Mesendoderm (in vitro differentiated cells): ENCODE measurements at regions not wholly inside any gene's neighbourhood (a gene's known extent, or its start where the extent isn't known, plus 50 kb on each side); places are given as distances from the start of the nearest gene placed in this dataset.

Experiments used
- DNase-seq: peaks from one replicate; pipeline ENCODE4 v3.0.0; 2013
- H2AK5ac ChIP-seq: 2 replicates; pipeline ENCODE4 v1.6.1; 2013; ENCODE audit warnings: low read length, inconsistent platforms
- H2BK120ac ChIP-seq: 2 replicates; pipeline ENCODE4 v1.6.1; 2013; ENCODE audit warnings: low read depth, mild to moderate bottlenecking, low read length, moderate library complexity, mixed read lengths
- H2BK15ac ChIP-seq: replicated peaks from 2 replicates; pipeline ENCODE4 v1.6.1; 2013; ENCODE audit warnings: low read depth, mild to moderate bottlenecking, moderate library complexity
- H2BK5ac ChIP-seq: 2 replicates; pipeline ENCODE4 v1.6.1; 2013; ENCODE audit warnings: low read length, inconsistent platforms
- H3K18ac ChIP-seq: 2 replicates; pipeline ENCODE4 v1.6.1; 2013; ENCODE audit warnings: mild to moderate bottlenecking, low read length, mixed read lengths
- H3K23ac ChIP-seq: one replicate; pipeline ENCODE4 v1.6.1; 2013; ENCODE audit warnings: low read length
- H3K27ac ChIP-seq: 2 replicates; pipeline ENCODE4 v1.5.1; 2013; ENCODE audit warnings: low read depth, mild to moderate bottlenecking, inconsistent platforms, low read length, moderate library complexity
- H3K27me3 ChIP-seq: 2 replicates; pipeline ENCODE4 v1.6.1; 2013; ENCODE audit warnings: low read length, control low read depth, mild to moderate bottlenecking, inconsistent platforms; ENCODE audit not compliant: insufficient read depth, poor library complexity
- H3K36me3 ChIP-seq: 2 replicates; pipeline ENCODE4 v1.6.1; 2013; ENCODE audit warnings: low read length, inconsistent platforms; ENCODE audit not compliant: control insufficient read depth, insufficient read depth
- H3K4ac ChIP-seq: one replicate; pipeline ENCODE4 v1.6.1; 2013; ENCODE audit warnings: low read depth, mild to moderate bottlenecking, low read length, moderate library complexity
- H3K4me1 ChIP-seq: 2 replicates; pipeline ENCODE4 v1.6.1; 2013; ENCODE audit warnings: low read depth, low read length, inconsistent platforms; ENCODE audit not compliant: control insufficient read depth
- H3K4me2 ChIP-seq: 2 replicates; pipeline ENCODE4 v1.6.1; 2013; ENCODE audit warnings: low read length
- H3K4me3 ChIP-seq: 2 replicates; pipeline ENCODE4 v1.5.1; 2013; ENCODE audit warnings: mild to moderate bottlenecking, low read length
- H3K56ac ChIP-seq: one replicate; pipeline ENCODE4 v1.6.1; 2013; ENCODE audit warnings: low read length
- H3K79me1 ChIP-seq: 2 replicates; pipeline ENCODE4 v1.6.1; 2013; ENCODE audit warnings: low read length, inconsistent platforms
- H3K79me2 ChIP-seq: 2 replicates; pipeline ENCODE4 v1.6.1; 2013; ENCODE audit warnings: mild to moderate bottlenecking, low read length; ENCODE audit not compliant: control insufficient read depth, insufficient read depth
- H3K9ac ChIP-seq: 2 replicates; pipeline ENCODE4 v1.6.1; 2013; ENCODE audit warnings: low read length, inconsistent platforms
- H4K5ac ChIP-seq: one replicate; pipeline ENCODE4 v1.6.1; 2013; ENCODE audit warnings: low read length
- H4K8ac ChIP-seq: one replicate; pipeline ENCODE4 v1.6.1; 2013; ENCODE audit warnings: low read depth, mild to moderate bottlenecking, control low read depth, low read length, moderate library complexity
- WGBS: extraction: QIAGEN DNeasy Blood & Tissue Kit; methylation state at CpG from one replicate; pipeline ENCODE4 v1.1.7; 2013; ENCODE audit warnings: low lambda C conversion rate, missing lambda C conversion rate; ENCODE audit not compliant: insufficient coverage; ENCODE audit errors: extremely low coverage; 5-methylcytosine and 5-hydroxymethylcytosine counted together

GRCh38 chr6:146904596-146904995, 299.6 kb upstream of the STXBP5 start:
- H3K4me1 ChIP-seq, result no peaks in the 10 kb centered on the region
- H3K79me2 ChIP-seq, result no peaks in the 10 kb centered on the region
- H3K4ac ChIP-seq, result no peak overlapping the region
- H3K56ac ChIP-seq, result no peak overlapping the region
- no peak overlapping the region for H3K18ac ChIP-seq
- no peak overlapping the region for H3K9ac ChIP-seq
- H3K27ac ChIP-seq, result no peak overlapping the region
- no peaks in the 10 kb centered on the region for H3K27me3 ChIP-seq
- H4K8ac ChIP-seq, result no peak overlapping the region
- H3K36me3 ChIP-seq, result no peaks in the 10 kb centered on the region
- H3K4me2 ChIP-seq, result no peak overlapping the region
- H2BK15ac ChIP-seq, result no peak overlapping the region
- DNase-seq, result no peak
- no peak overlapping the region for H2BK120ac ChIP-seq
- no CpG with 5 or more reads among the region's 6 CpGs for whole genome bisulfite sequencing
- H2BK5ac ChIP-seq, result no peak overlapping the region
- H2AK5ac ChIP-seq, result no peak overlapping the region
- H4K5ac ChIP-seq, result no peak overlapping the region
- H3K23ac ChIP-seq, result no peak overlapping the region
- no peaks in the 10 kb centered on the region for H3K79me1 ChIP-seq
- H3K4me3 ChIP-seq, result no peak overlapping the region

- Histone ChIP-seq H3K27ac (no peak overlapping the region), H2AK5ac (no peak overlapping the region), H3K4me2 (no peak overlapping the region), H3K4ac (no peak overlapping the region), H3K9ac (no peak overlapping the region), H3K79me1 (no peaks in the 10 kb centered on the region), H3K27me3 (no peaks in the 10 kb centered on the region), H3K4me1 (no peaks in the 10 kb centered on the region), H2BK120ac (no peak overlapping the region), H4K5ac (no peak overlapping the region), H3K36me3 (no peaks in the 10 kb centered on the region), H3K4me3 (no peak overlapping the region), H3K23ac (no peak overlapping the region), H3K79me2 (no peaks in the 10 kb centered on the region), H3K56ac (no peak overlapping the region), H3K18ac (no peak overlapping the region), H4K8ac (no peak overlapping the region), H2BK5ac (no peak overlapping the region), H2BK15ac (no peak overlapping the region)
- DNase-seq, result peak; percentile 30
Observed at GRCh38 chr6:146905181-146905704, 299.0 kb upstream of the STXBP5 start.

GRCh38 chr6:146908786-146909185, 295.4 kb upstream of the STXBP5 start:
- no CpG with 5 or more reads among the region's 4 CpGs for WGBS

GRCh38 chr6:146909376-146909775, 294.8 kb upstream of the STXBP5 start:
- DNase-seq, result no peak
- WGBS, result no CpG with 5 or more reads among the region's 2 CpGs

More at GRCh38 chr6:146908786-146909185, 295.4 kb upstream of the STXBP5 start:
- Histone ChIP-seq H3K79me2 (no peaks in the 10 kb centered on the region), H2BK15ac (no peak overlapping the region), H3K4me3 (no peak overlapping the region), H3K9ac (no peak overlapping the region), H3K4me1 (no peaks in the 10 kb centered on the region), H3K56ac (no peak overlapping the region), H3K4me2 (no peak overlapping the region), H2BK120ac (no peak overlapping the region), H3K79me1 (no peaks in the 10 kb centered on the region), H2AK5ac (no peak overlapping the region), H3K36me3 (no peaks in the 10 kb centered on the region), H3K4ac (no peak overlapping the region), H3K27me3 (no peaks in the 10 kb centered on the region), H3K27ac (no peak overlapping the region), H4K8ac (no peak overlapping the region), H2BK5ac (no peak overlapping the region), H3K23ac (no peak overlapping the region), H4K5ac (no peak overlapping the region), H3K18ac (no peak overlapping the region)
- no peak for DNase-seq

GRCh38 chr6:146909886-146910285, 294.3 kb upstream of the STXBP5 start:
- H2BK15ac ChIP-seq, result no peak overlapping the region
- no peaks in the 10 kb centered on the region for H3K36me3 ChIP-seq
- H3K18ac ChIP-seq, result no peak overlapping the region
- H2AK5ac ChIP-seq, result no peak overlapping the region
- H3K79me1 ChIP-seq, result no peaks in the 10 kb centered on the region
- no peak overlapping the region for H2BK120ac ChIP-seq
- H2BK5ac ChIP-seq, result no peak overlapping the region
- H3K27me3 ChIP-seq, result no peaks in the 10 kb centered on the region
- DNase-seq, result no peak
- H4K5ac ChIP-seq, result no peak overlapping the region
- no peak overlapping the region for H3K4ac ChIP-seq
- WGBS, result no CpG with 5 or more reads among the region's 2 CpGs
- H3K4me1 ChIP-seq, result peaks cover 2% of the 10 kb centered on the region
- H3K4me3 ChIP-seq, result no peak overlapping the region
- H3K4me2 ChIP-seq, result no peak overlapping the region
- H3K9ac ChIP-seq, result no peak overlapping the region
- H3K27ac ChIP-seq, result no peak overlapping the region
- no peak overlapping the region for H3K56ac ChIP-seq
- no peak overlapping the region for H4K8ac ChIP-seq
- H3K23ac ChIP-seq, result no peak overlapping the region
- no peaks in the 10 kb centered on the region for H3K79me2 ChIP-seq

More at GRCh38 chr6:146909376-146909775, 294.8 kb upstream of the STXBP5 start:
- no peak overlapping the region for H3K18ac ChIP-seq
- no peaks in the 10 kb centered on the region for H3K36me3 ChIP-seq
- H3K9ac ChIP-seq, result no peak overlapping the region
- H3K4me2 ChIP-seq, result no peak overlapping the region
- no peak overlapping the region for H3K4me3 ChIP-seq
- H3K23ac ChIP-seq, result no peak overlapping the region
- no peaks in the 10 kb centered on the region for H3K79me1 ChIP-seq
- H4K5ac ChIP-seq, result no peak overlapping the region
- H3K79me2 ChIP-seq, result no peaks in the 10 kb centered on the region
- no peak overlapping the region for H2AK5ac ChIP-seq
- H3K27ac ChIP-seq, result no peak overlapping the region
- no peak overlapping the region for H2BK15ac ChIP-seq
- no peak overlapping the region for H2BK120ac ChIP-seq
- H3K27me3 ChIP-seq, result no peaks in the 10 kb centered on the region
- H2BK5ac ChIP-seq, result no peak overlapping the region
- H3K4me1 ChIP-seq, result peaks cover 1% of the 10 kb centered on the region
- H4K8ac ChIP-seq, result no peak overlapping the region
- no peak overlapping the region for H3K4ac ChIP-seq
- H3K56ac ChIP-seq, result no peak overlapping the region

- Histone ChIP-seq H4K8ac (no peak overlapping the region), H3K27ac (no peak overlapping the region), H3K9ac (no peak overlapping the region), H3K79me2 (no peaks in the 10 kb centered on the region), H3K4me3 (no peak overlapping the region), H3K56ac (no peak overlapping the region), H3K4me1 (peaks cover 2% of the 10 kb centered on the region), H3K36me3 (no peaks in the 10 kb centered on the region), H4K5ac (no peak overlapping the region), H3K23ac (no peak overlapping the region), H2AK5ac (no peak overlapping the region), H3K27me3 (no peaks in the 10 kb centered on the region), H3K4ac (no peak overlapping the region), H2BK15ac (no peak overlapping the region), H3K79me1 (no peaks in the 10 kb centered on the region), H2BK120ac (no peak overlapping the region), H3K18ac (no peak overlapping the region), H3K4me2 (no peak overlapping the region), H2BK5ac (no peak overlapping the region)
- WGBS, result no CpG with 5 or more reads among the region's 2 CpGs
- DNase-seq, result no peak
Observed at GRCh38 chr6:146910611-146911010, 293.6 kb upstream of the STXBP5 start.
